ENCODE measurements at regions not wholly inside any gene's neighbourhood (a gene's known extent, or its start where the extent isn't known, plus 50 kb on each side); places are given as distances from the start of the nearest gene placed in this dataset.
"Not testable (repeated sequence)": the region's sequence is repeated elsewhere in the genome, so short reads cannot be mapped to it uniquely, and the experiment has no call there.

DNA sequence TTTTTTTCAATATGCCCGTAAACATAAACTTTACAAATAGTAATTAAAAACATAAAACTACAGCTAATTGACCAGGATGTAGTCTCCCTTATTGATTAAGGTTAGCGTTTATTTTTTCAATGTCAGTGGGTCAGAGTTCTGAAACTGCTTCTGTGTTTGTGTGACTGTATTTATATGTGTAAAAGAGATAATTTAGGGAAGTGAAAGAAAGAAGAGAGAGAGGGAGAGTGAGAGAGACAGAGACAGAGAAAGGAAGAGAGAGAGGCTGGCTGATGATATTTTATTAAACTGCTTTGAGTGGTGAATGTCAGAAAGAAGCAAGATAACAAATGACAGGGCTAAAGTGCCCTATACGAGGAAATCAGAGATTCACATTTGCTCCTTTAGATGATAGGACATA is 266.1 kb upstream of the PTCHD4 start:
- H3K36me3 ChIP-seq (ENCODE audit: control insufficient read depth, insufficient read depth, low read length), result no peaks in the 10 kb centered on the region
- DNase-seq (ENCODE audit: extremely low read depth, insufficient read length), result no peak
- no peaks in the 10 kb centered on the region for H3K27me3 ChIP-seq (replicated peaks; ENCODE audit: control insufficient read depth, insufficient read depth, low read length)
- TF ChIP-seq, protein P1, sequence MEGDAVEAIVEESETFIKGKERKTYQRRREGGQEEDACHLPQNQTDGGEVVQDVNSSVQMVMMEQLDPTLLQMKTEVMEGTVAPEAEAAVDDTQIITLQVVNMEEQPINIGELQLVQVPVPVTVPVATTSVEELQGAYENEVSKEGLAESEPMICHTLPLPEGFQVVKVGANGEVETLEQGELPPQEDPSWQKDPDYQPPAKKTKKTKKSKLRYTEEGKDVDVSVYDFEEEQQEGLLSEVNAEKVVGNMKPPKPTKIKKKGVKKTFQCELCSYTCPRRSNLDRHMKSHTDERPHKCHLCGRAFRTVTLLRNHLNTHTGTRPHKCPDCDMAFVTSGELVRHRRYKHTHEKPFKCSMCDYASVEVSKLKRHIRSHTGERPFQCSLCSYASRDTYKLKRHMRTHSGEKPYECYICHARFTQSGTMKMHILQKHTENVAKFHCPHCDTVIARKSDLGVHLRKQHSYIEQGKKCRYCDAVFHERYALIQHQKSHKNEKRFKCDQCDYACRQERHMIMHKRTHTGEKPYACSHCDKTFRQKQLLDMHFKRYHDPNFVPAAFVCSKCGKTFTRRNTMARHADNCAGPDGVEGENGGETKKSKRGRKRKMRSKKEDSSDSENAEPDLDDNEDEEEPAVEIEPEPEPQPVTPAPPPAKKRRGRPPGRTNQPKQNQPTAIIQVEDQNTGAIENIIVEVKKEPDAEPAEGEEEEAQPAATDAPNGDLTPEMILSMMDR (IDR thresholded peaks at IDR 0.05; ENCODE audit: insufficient read depth, low read length, poor library complexity, severe bottlenecking), result no peak
- H3K4me3 ChIP-seq (replicated peaks; ENCODE audit: low read depth, low read length), result no peak overlapping the region

DNA sequence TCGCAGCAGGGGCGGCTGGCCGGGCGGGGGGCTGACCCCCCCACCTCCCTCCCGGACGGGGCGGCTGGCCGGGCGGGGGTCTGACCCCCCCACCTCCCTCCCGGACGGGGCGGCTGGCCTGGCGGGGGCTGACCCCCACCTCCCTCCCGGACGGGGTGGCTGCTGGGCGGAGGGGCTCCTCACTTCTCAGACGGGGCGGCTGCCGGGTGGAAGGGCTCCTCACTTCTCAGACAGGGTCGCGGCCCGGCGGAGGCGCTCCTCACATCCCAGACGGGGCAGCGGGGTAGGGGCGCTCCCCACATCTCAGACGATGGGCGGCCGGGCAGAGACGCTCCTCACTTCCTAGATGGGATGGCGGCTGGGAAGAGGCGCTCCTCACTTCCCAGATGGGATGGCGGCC is 260.2 kb upstream of the PTCHD4 start:
- H3K27me3 ChIP-seq (replicated peaks; ENCODE audit: control insufficient read depth, insufficient read depth, low read length); DNase-seq (ENCODE audit: extremely low read depth, insufficient read length): not testable (repeated sequence)

DNA sequence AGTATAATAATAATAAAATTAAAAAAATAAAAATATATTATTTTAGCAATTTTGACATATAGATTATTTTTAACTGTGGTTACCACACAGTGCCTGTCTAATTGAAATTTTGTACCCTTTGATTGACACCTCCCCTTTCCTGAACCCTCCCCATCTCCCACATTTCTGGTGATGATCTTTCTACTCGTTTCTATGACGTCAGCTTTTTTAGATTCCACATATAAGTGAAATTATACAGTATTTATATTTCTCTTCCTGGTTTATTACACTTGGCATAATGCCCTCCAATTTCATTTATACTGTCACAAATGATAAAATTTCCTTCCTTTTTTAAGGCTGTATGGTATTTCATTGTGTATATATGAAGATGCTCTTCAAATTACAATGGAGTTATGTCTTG is 258.1 kb upstream of the PTCHD4 start:
- Histone ChIP-seq H3K36me3 (ENCODE audit: control insufficient read depth, insufficient read depth, low read length) (no peaks in the 10 kb centered on the region), H3K4me3 (replicated peaks; ENCODE audit: low read depth, low read length) (no peak overlapping the region), H3K27me3 (replicated peaks; ENCODE audit: control insufficient read depth, insufficient read depth, low read length) (no peaks in the 10 kb centered on the region)
- DNase-seq (ENCODE audit: extremely low read depth, insufficient read length), result no peak
- TF ChIP-seq, protein P1 (IDR thresholded peaks at IDR 0.05; ENCODE audit: insufficient read depth, low read length, poor library complexity, severe bottlenecking), result no peak

More for the DNA sequence above, 260.2 kb upstream of the PTCHD4 start:
- H3K36me3 ChIP-seq (ENCODE audit: control insufficient read depth, insufficient read depth, low read length); H3K4me3 ChIP-seq (replicated peaks; ENCODE audit: low read depth, low read length): not testable (repeated sequence)

DNA sequence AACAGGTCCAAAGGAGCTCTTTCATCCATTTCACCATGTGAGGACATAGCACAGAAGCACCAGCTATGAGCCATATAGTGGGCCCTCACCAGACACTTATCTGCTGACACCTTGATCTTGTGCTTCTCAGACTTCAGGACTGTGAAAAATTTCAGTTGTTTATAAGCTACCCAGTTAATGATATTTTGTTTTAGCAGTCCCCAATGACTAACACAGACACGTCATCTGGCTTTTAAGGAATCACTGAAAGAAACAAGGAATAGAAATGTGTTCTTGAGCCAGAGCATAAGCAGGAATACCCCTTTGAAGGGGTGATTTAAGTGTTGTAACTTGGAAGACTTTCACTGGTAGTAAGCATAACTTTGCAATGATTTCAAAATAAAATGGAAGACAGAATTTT is 214.7 kb upstream of the PTCHD4 start:
- DNase-seq (ENCODE audit: extremely low read depth, insufficient read length), result no peak
- no peak overlapping the region for H3K4me3 ChIP-seq (replicated peaks; ENCODE audit: low read depth, low read length)
- TF ChIP-seq, protein P1 (IDR thresholded peaks at IDR 0.05; ENCODE audit: insufficient read depth, low read length, poor library complexity, severe bottlenecking), result no peak
- no peaks in the 10 kb centered on the region for H3K36me3 ChIP-seq (ENCODE audit: control insufficient read depth, insufficient read depth, low read length)
- H3K27me3 ChIP-seq (replicated peaks; ENCODE audit: control insufficient read depth, insufficient read depth, low read length), result no peaks in the 10 kb centered on the region

DNA sequence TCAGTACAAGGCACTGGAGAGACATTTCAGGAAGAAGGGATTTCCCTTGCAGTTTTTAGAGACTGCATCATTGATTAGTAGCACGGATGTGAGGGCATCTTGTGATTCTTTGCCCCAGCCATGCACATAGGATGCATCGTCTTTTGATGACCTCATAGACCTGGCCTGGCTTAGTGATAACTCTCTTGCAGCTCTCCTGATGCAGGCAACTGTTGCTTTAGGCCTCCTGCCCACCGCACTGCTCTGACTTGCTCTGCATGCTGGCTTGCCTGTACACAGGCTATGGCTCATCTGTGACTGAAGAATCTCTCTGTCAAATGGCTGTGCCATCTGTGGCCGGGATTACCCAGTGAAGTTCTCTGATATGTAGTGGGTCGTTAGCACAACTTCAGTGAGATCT is 207.7 kb upstream of the PTCHD4 start:
- Histone ChIP-seq H3K4me3 (replicated peaks; ENCODE audit: low read depth, low read length) (no peak overlapping the region), H3K27me3 (replicated peaks; ENCODE audit: control insufficient read depth, insufficient read depth, low read length) (no peaks in the 10 kb centered on the region), H3K36me3 (ENCODE audit: control insufficient read depth, insufficient read depth, low read length) (no peaks in the 10 kb centered on the region)
- TF ChIP-seq, protein P1 (IDR thresholded peaks at IDR 0.05; ENCODE audit: insufficient read depth, low read length, poor library complexity, severe bottlenecking), result no peak
- no peak for DNase-seq (ENCODE audit: extremely low read depth, insufficient read length)

DNA sequence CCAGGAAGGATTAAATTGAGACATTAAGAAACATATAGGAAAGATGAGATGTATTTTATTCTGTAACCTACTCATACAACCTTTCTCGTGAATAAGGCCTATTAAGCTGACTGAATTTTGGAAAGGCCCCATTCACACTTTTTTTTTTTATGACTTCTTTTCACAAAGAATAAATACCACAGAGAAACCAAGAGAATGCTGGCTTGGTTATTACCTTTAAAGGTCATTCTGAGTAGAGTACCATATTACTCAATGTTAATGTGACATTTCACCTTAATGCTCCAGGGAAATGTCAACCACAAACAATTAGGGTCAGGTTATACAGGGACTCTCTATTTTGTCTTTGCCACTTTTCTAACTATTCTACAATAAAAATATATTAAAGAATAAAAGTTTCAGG is 204.9 kb upstream of the PTCHD4 start:
- TF ChIP-seq, protein P1 (IDR thresholded peaks at IDR 0.05; ENCODE audit: insufficient read depth, low read length, poor library complexity, severe bottlenecking), result no peak
- no peak overlapping the region for H3K4me3 ChIP-seq (replicated peaks; ENCODE audit: low read depth, low read length)
- no peak for DNase-seq (ENCODE audit: extremely low read depth, insufficient read length)
- H3K27me3 ChIP-seq (replicated peaks; ENCODE audit: control insufficient read depth, insufficient read depth, low read length), result no peaks in the 10 kb centered on the region
- H3K36me3 ChIP-seq (ENCODE audit: control insufficient read depth, insufficient read depth, low read length), result no peaks in the 10 kb centered on the region
